ENCODE measurements at regions not wholly inside any gene's neighbourhood (a gene's known extent, or its start where the extent isn't known, plus 50 kb on each side); places are given as distances from the start of the nearest gene placed in this dataset.

GRCh38 chr9:82271106-82271561, 282.6 kb downstream of the SPATA31D1 start:
- DNase-seq, result no peak
- Mint-ChIP-seq H3K27me3 (ENCODE audit: low read depth, poor library complexity) (no peaks in the 10 kb centered on the region), H3K4me1 (peaks cover 18% of the 10 kb centered on the region), H3K27ac (no peak overlapping the region), H3K9me3 (no peaks in the 10 kb centered on the region), H3K36me3 (ENCODE audit: low read depth) (no peaks in the 10 kb centered on the region), H3K4me3 (no peak overlapping the region)
- TF ChIP-seq CTCF (IDR thresholded peaks at IDR 0.05), result no peak

GRCh38 chr9:82273121-82273520, 284.5 kb downstream of the SPATA31D1 start:
- H3K27ac Mint-ChIP-seq, result no peak overlapping the region
- no peak for TF ChIP-seq CTCF (IDR thresholded peaks at IDR 0.05)
- peaks cover 18% of the 10 kb centered on the region for H3K4me1 Mint-ChIP-seq
- H3K4me3 Mint-ChIP-seq, result no peak overlapping the region
- no peak for DNase-seq
- no peaks in the 10 kb centered on the region for H3K9me3 Mint-ChIP-seq
- no peaks in the 10 kb centered on the region for H3K36me3 Mint-ChIP-seq (ENCODE audit: low read depth)
- H3K27me3 Mint-ChIP-seq (ENCODE audit: low read depth, poor library complexity), result no peaks in the 10 kb centered on the region

- H3K27ac Mint-ChIP-seq, result no peak overlapping the region
- no peak overlapping the region for H3K4me3 Mint-ChIP-seq
- H3K27me3 Mint-ChIP-seq (ENCODE audit: low read depth, poor library complexity), result no peaks in the 10 kb centered on the region
- peaks cover 15% of the 10 kb centered on the region for H3K4me1 Mint-ChIP-seq
- DNase-seq, result no peak
- H3K9me3 Mint-ChIP-seq, result no peaks in the 10 kb centered on the region
- H3K36me3 Mint-ChIP-seq (ENCODE audit: low read depth), result no peaks in the 10 kb centered on the region
- TF ChIP-seq CTCF (IDR thresholded peaks at IDR 0.05), result no peak
Observed at GRCh38 chr9:82275258-82275927, 286.8 kb downstream of the SPATA31D1 start.

- Mint-ChIP-seq H3K4me3 (no peak overlapping the region), H3K27ac (no peak overlapping the region), H3K36me3 (ENCODE audit: low read depth) (no peaks in the 10 kb centered on the region), H3K4me1 (no peaks in the 10 kb centered on the region), H3K9me3 (peaks cover 4% of the 10 kb centered on the region), H3K27me3 (ENCODE audit: low read depth, poor library complexity) (no peaks in the 10 kb centered on the region)
- DNase-seq, result no peak
- TF ChIP-seq CTCF (IDR thresholded peaks at IDR 0.05), result no peak
Observed at GRCh38 chr9:82281066-82281465, 292.5 kb downstream of the SPATA31D1 start.

GRCh38 chr9:82284758-82285157, 296.2 kb downstream of the SPATA31D1 start:
- DNase-seq, result no peak
- no peak overlapping the region for H3K27ac Mint-ChIP-seq

More at GRCh38 chr9:82284758-82285157, 296.2 kb downstream of the SPATA31D1 start:
- Mint-ChIP-seq H3K27me3 (ENCODE audit: low read depth, poor library complexity) (no peaks in the 10 kb centered on the region), H3K9me3 (peaks cover 32% of the 10 kb centered on the region), H3K36me3 (ENCODE audit: low read depth) (peaks cover 5% of the 10 kb centered on the region), H3K4me1 (no peaks in the 10 kb centered on the region), H3K4me3 (no peak overlapping the region)
- no peak for TF ChIP-seq CTCF (IDR thresholded peaks at IDR 0.05)
